Activated CD4-positive, alpha-beta T cell treated with anti-CD3 and anti-CD28 coated beads for 36 hours (primary cell): ENCODE measurements at regions not wholly inside any gene's neighbourhood (a gene's known extent, or its start where the extent isn't known, plus 50 kb on each side); places are given as distances from the start of the nearest gene placed in this dataset.
A peak's percentile ranks its signal among the peaks of the same experiment; 100 is the strongest.

ENCODE experiments used
- ATAC-seq: fragments of 200-7000 bp; cut with Tn5 transposase; one replicate; pipeline ENCODE4 v1.10.0; 2021; ENCODE audit warnings: mild to moderate bottlenecking, moderate library complexity
- CTCF ChIA-PET: fragments of 350-600 bp; sonication (Branson Sonifier 250); formaldehyde crosslinking; loops from one replicate; lab custom pipeline; 2021; ENCODE audit warnings: antibody characterized with exemption; lab: Charles Lee
- POLR2A ChIA-PET: fragments of 350-600 bp; sonication (Branson Sonifier 250); formaldehyde crosslinking; loops from one replicate; lab custom pipeline; 2021; ENCODE audit warnings: antibody characterized with exemption, inconsistent platforms; lab: Charles Lee
- DNase-seq: peaks from one replicate; pipeline ENCODE4 v3.0.0-alpha.2; 2020
- H3K27ac Mint-ChIP-seq: one replicate; pipeline ENCODE4 v1.8.0; 2021; ENCODE audit warnings: mixed read lengths
- H3K27me3 Mint-ChIP-seq: one replicate; pipeline ENCODE4 v1.8.0; 2021; ENCODE audit warnings: mixed read lengths
- H3K36me3 Mint-ChIP-seq: one replicate; pipeline ENCODE4 v1.8.0; 2021; ENCODE audit warnings: low read depth, mixed read lengths
- H3K4me1 Mint-ChIP-seq: one replicate; pipeline ENCODE4 v1.8.0; 2021; ENCODE audit warnings: mixed read lengths
- H3K4me3 Mint-ChIP-seq: one replicate; pipeline ENCODE4 v1.8.0; 2021; ENCODE audit warnings: mild to moderate bottlenecking, moderate library complexity, mixed read lengths
- H3K9me3 Mint-ChIP-seq: one replicate; pipeline ENCODE4 v1.8.0; 2021; ENCODE audit warnings: low read depth, mixed read lengths
- intact Hi-C, 2 experiments: fragments of 100-400 bp; cut with DNase I in 1 of 2; cut with micrococcal nuclease in 1 of 2; formaldehyde crosslinking; loops; one replicate each; pipeline versions ENCODE4 v1.14.2 to v1.15.1; 2022 to 2024; cut with DNase I, micrococcal nuclease

GRCh38 chr6:88262332-88262731 is 96.2 kb upstream of the CNR1 start:
- no peak for ATAC-seq
- Mint-ChIP-seq H3K27ac (no peak overlapping the region), H3K4me1 (no peaks in the 10 kb centered on the region), H3K27me3 (peaks cover 8% of the 10 kb centered on the region), H3K4me3 (no peak overlapping the region), H3K36me3 (no peaks in the 10 kb centered on the region), H3K9me3 (no peaks in the 10 kb centered on the region)
- ChIA-PET POLR2A (no interaction called here), CTCF (no interaction called here)
- intact Hi-C loops = no loop called here
- no peak for DNase-seq

DNA sequence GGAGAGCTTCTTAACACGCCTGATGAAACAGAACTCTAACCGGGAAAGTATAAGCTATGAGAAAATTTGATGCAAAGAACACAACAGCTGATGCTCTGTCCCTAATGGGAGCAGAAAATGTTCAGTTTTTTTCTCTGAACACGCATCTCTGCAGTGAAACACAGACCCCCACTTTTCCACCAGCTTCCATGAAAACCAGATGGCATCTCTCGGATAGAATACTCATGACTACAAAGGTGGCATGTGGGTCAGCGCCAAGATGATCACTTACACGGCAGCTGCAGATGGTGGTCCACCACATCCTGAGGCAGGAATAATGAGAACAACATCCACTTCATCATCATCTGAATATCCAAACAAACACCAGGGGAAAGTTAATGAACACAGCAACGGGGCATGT is 85.2 kb upstream of the CNR1 start:
- CTCF ChIA-PET = no interaction called here
- H3K4me1 Mint-ChIP-seq = no peaks in the 10 kb centered on the region
- intact Hi-C loops = no loop called here
- no peak overlapping the region for H3K4me3 Mint-ChIP-seq
- peaks cover 7% of the 10 kb centered on the region for H3K27me3 Mint-ChIP-seq
- DNase-seq (no peak), ATAC-seq (no peak)
- H3K27ac Mint-ChIP-seq = no peak overlapping the region
- peaks cover 3% of the 10 kb centered on the region for H3K9me3 Mint-ChIP-seq
- no peaks in the 10 kb centered on the region for H3K36me3 Mint-ChIP-seq
- POLR2A ChIA-PET = no interaction called here

- DNase-seq (no peak), ATAC-seq (no peak)
- Mint-ChIP-seq H3K4me3 (no peak overlapping the region), H3K27ac (no peak overlapping the region), H3K36me3 (no peaks in the 10 kb centered on the region), H3K27me3 (peaks cover 9% of the 10 kb centered on the region), H3K4me1 (no peaks in the 10 kb centered on the region), H3K9me3 (no peaks in the 10 kb centered on the region)
- CTCF ChIA-PET = interaction anchor here (0.6 kb wide), 1 partner anchor 19 kb away, joined by 3 read pairs; no protein-coding TSS in a partner anchor
- intact Hi-C loops = no loop called here
- POLR2A ChIA-PET = no interaction called here
These were observed 82.7 kb upstream of the CNR1 start for GRCh38 chr6:88248709-88249321.

DNA sequence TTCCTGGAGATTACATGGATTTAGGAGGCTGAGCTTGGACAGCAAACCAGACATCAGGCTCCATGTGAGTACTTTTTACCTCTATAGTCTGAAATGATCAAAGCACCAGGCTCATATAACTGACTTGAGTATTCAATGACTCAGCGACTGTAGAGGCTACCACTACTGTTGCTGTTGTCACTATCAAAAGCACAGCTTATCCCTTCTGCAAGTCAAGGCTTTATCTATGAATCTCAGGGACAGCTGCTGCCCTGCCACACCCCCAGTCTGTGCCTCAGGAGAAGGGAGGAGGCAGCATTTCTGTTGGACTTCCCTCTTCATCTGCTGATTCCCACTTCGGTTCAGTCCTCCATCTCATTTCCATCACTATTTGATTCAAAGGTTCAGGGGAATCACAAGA is 80.5 kb upstream of the CNR1 start:
- no peaks in the 10 kb centered on the region for H3K4me1 Mint-ChIP-seq
- no peak for DNase-seq
- H3K36me3 Mint-ChIP-seq = no peaks in the 10 kb centered on the region
- intact Hi-C loops = no loop called here
- H3K27me3 Mint-ChIP-seq = peaks cover 6% of the 10 kb centered on the region
- no peak overlapping the region for H3K27ac Mint-ChIP-seq
- POLR2A ChIA-PET = no interaction called here
- no peak overlapping the region for H3K4me3 Mint-ChIP-seq
- no peak for ATAC-seq
- H3K9me3 Mint-ChIP-seq = peaks cover 3% of the 10 kb centered on the region
- CTCF ChIA-PET = no interaction called here

DNA sequence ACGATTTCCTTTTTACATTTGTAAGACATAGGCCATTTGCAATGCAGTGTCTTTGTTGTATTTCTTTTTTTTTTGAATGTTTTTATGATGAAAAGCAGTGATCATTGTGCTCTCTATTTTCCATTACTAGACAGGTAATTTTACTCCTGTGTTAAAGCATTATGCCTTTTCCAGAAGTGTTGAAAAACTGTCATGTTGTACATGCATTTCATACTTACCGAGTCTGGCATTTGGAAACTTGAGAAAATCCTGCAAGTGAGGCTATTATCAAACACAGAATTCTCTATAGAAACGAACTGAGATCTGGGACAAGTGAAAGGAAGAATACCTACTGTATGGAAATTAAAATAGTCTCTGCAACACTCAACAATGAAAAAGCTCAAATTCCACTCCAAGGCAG is 78.6 kb upstream of the CNR1 start:
- H3K9me3 Mint-ChIP-seq = peaks cover 3% of the 10 kb centered on the region
- H3K27ac Mint-ChIP-seq = no peak overlapping the region
- ChIA-PET CTCF (no interaction called here), POLR2A (no interaction called here)
- peaks cover 4% of the 10 kb centered on the region for H3K27me3 Mint-ChIP-seq
- intact Hi-C loops = no loop called here
- DNase-seq (no peak), ATAC-seq (no peak)
- H3K4me3 Mint-ChIP-seq = no peak overlapping the region
- no peaks in the 10 kb centered on the region for H3K4me1 Mint-ChIP-seq
- no peaks in the 10 kb centered on the region for H3K36me3 Mint-ChIP-seq

DNA sequence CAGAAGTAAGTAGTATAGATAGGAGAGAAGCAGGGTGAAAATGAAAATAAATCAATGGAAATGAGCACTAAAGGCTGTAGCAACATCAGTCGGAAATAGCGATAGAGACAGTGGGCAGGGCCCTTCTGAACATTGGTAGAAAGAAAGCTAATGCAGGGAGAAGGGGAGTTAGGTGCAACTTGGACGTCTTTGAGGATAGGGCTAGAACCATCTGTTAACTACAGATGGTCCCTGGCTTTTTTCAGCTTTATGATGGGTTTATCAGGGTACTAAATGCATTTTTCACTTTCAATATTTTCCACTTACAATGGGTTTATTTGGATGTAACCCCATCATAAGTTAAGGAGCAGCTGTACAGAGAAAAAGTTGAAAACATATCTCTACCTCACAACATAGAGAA is 72.8 kb upstream of the CNR1 start:
- no peaks in the 10 kb centered on the region for H3K36me3 Mint-ChIP-seq
- CTCF ChIA-PET = interaction anchor here (1.9 kb wide), 1 partner anchor 310 kb away, joined by 5 read pairs; no protein-coding TSS in a partner anchor
- peaks cover 2% of the 10 kb centered on the region for H3K27me3 Mint-ChIP-seq
- H3K9me3 Mint-ChIP-seq = peaks cover 3% of the 10 kb centered on the region
- H3K4me1 Mint-ChIP-seq = no peaks in the 10 kb centered on the region
- H3K4me3 Mint-ChIP-seq = no peak overlapping the region
- intact Hi-C loops = loop anchor here (2.0 to 5.0 kb wide), 4 partner anchors 307 to 847 kb away; no protein-coding TSS in a partner anchor
- no peak for DNase-seq
- POLR2A ChIA-PET = no interaction called here
- ATAC-seq = no peak
- H3K27ac Mint-ChIP-seq = no peak overlapping the region

- Mint-ChIP-seq H3K4me1 (no peaks in the 10 kb centered on the region), H3K27ac (no peak overlapping the region), H3K9me3 (peaks cover 4% of the 10 kb centered on the region), H3K27me3 (peaks cover 2% of the 10 kb centered on the region), H3K4me3 (no peak overlapping the region), H3K36me3 (no peaks in the 10 kb centered on the region)
- peak; percentile 17 for DNase-seq
- intact Hi-C loops = loop anchor here (2.0 to 5.0 kb wide), 4 partner anchors 306 to 846 kb away; no protein-coding TSS in a partner anchor
- CTCF ChIA-PET = interaction anchor here (1.9 kb wide), 1 partner anchor 309 kb away, joined by 5 read pairs; no protein-coding TSS in a partner anchor
- no peak for ATAC-seq
- POLR2A ChIA-PET = no interaction called here
These were observed 71.9 kb upstream of the CNR1 start for GRCh38 chr6:88238065-88238464.

DNA sequence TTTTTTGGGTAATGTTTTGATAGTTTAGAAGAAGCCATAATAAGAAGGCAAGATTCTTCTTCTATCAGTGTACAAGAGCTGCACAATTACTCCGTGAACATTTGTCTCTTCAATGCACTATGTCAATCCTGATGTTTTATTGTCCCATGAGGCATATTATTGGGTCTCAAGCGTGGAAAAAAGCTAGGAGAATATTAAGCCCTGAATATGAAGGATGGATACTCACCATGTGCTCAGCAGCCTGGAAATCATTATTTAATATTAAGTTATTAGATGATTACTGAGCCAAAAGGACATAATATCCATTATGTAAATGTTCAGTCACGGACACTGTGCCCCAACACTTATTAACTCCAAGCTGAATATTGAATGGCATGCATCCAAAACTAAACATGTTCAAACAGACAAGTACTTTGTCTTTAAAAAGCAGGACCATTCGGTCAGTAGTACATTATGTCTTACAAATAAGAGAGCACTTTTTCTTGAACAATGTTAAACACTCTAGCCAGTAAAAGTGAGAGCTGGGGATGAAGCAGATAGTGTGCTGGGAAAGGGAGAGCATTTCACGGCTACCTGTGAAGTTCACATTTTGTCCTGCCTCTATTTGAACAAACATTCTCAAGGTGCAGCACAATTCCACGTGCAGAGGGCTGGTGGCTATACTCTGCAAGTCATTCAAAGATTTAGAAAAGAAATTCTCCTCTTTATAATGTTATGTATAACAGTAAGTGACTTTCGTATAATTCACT is 70.6 kb upstream of the CNR1 start:
- POLR2A ChIA-PET = no interaction called here
- ATAC-seq = no peak
- no peaks in the 10 kb centered on the region for H3K36me3 Mint-ChIP-seq
- H3K4me3 Mint-ChIP-seq = no peak overlapping the region
- DNase-seq = no peak
- no peak overlapping the region for H3K27ac Mint-ChIP-seq
- no peaks in the 10 kb centered on the region for H3K27me3 Mint-ChIP-seq
- peaks cover 9% of the 10 kb centered on the region for H3K9me3 Mint-ChIP-seq
- intact Hi-C loops = loop anchor here (5.0 kb wide), 3 partner anchors 304 to 844 kb away; no protein-coding TSS in a partner anchor
- no peaks in the 10 kb centered on the region for H3K4me1 Mint-ChIP-seq
- CTCF ChIA-PET = no interaction called here

GRCh38 chr6:88232753-88233152 is 66.6 kb upstream of the CNR1 start:
- H3K4me1 Mint-ChIP-seq = no peaks in the 10 kb centered on the region
- ChIA-PET POLR2A (no interaction called here), CTCF (no interaction called here)
- H3K9me3 Mint-ChIP-seq = peaks cover 28% of the 10 kb centered on the region
- H3K36me3 Mint-ChIP-seq = no peaks in the 10 kb centered on the region
- H3K27me3 Mint-ChIP-seq = no peaks in the 10 kb centered on the region
- ATAC-seq (no peak), DNase-seq (no peak)
- no peak overlapping the region for H3K27ac Mint-ChIP-seq
- intact Hi-C loops = no loop called here
- H3K4me3 Mint-ChIP-seq = no peak overlapping the region

DNA sequence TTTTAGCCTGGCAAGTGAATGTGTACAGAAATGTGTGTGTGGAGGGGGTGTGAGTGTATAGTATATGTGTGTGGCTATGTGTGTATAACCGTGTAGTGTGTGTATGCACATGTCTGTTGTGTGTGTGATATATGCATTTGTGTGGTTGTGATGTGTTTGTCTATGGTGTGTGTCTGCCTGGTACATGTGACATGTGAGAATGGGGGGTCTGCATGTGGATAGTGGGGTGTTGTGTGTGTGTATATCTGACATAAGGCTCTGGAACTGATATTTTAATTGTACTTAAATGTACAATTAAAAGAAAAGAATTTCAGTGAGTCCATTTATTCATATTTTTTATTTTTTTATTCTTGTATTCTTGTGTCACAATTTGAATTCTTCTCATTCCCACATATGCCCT is 57.2 kb upstream of the CNR1 start:
- H3K4me3 Mint-ChIP-seq = no peak overlapping the region
- H3K9me3 Mint-ChIP-seq = peaks cover 2% of the 10 kb centered on the region
- peaks cover 5% of the 10 kb centered on the region for H3K27me3 Mint-ChIP-seq
- intact Hi-C loops = no loop called here
- ATAC-seq (no peak), DNase-seq (no peak)
- H3K36me3 Mint-ChIP-seq = no peaks in the 10 kb centered on the region
- CTCF ChIA-PET = no interaction called here
- POLR2A ChIA-PET = no interaction called here
- no peak overlapping the region for H3K27ac Mint-ChIP-seq
- no peaks in the 10 kb centered on the region for H3K4me1 Mint-ChIP-seq

GRCh38 chr6:88220493-88220892 is 54.3 kb upstream of the CNR1 start:
- H3K27me3 Mint-ChIP-seq = peaks cover 5% of the 10 kb centered on the region
- no peaks in the 10 kb centered on the region for H3K4me1 Mint-ChIP-seq
- H3K9me3 Mint-ChIP-seq = no peaks in the 10 kb centered on the region
- intact Hi-C loops = no loop called here
- no peak overlapping the region for H3K4me3 Mint-ChIP-seq
- ATAC-seq (no peak), DNase-seq (peak; percentile 11)
- ChIA-PET CTCF (interaction anchor here (0.7 kb wide), 1 partner anchor 11 kb away, joined by 4 read pairs; no protein-coding TSS in a partner anchor), POLR2A (no interaction called here)
- no peaks in the 10 kb centered on the region for H3K36me3 Mint-ChIP-seq
- no peak overlapping the region for H3K27ac Mint-ChIP-seq

DNA sequence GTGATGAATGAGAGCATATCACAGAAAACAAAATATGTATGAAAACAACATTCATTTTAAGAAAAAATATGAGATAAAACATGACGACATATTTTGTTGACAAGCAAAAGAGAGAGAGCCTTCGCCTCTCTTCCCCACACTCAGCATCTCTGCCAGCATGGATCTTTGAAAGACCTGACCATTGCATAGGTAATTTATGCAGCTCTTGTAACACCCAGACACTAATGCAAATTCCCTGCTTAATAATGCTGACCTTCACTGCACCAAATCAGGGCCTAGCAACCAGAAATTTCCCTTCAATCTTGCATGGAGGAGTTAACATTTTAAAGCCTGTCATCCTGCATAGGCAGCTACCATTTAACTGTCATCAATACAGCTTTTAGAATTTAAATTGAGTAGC is 50.0 kb upstream of the CNR1 start:
- H3K4me1 Mint-ChIP-seq = no peaks in the 10 kb centered on the region
- CTCF ChIA-PET = no interaction called here
- DNase-seq (no peak), ATAC-seq (no peak)
- no peaks in the 10 kb centered on the region for H3K36me3 Mint-ChIP-seq
- intact Hi-C loops = no loop called here
- H3K9me3 Mint-ChIP-seq = no peaks in the 10 kb centered on the region
- H3K27me3 Mint-ChIP-seq = peaks cover 4% of the 10 kb centered on the region
- no peak overlapping the region for H3K27ac Mint-ChIP-seq
- POLR2A ChIA-PET = no interaction called here
- no peak overlapping the region for H3K4me3 Mint-ChIP-seq
